LoVo (cell line): ENCODE measurements at regions not wholly inside any gene's neighbourhood (a gene's known extent, or its start where the extent isn't known, plus 50 kb on each side); places are given as distances from the start of the nearest gene placed in this dataset.

Experiments used
- DNase-seq: peaks from one replicate; pipeline ENCODE4 v3.0.0-alpha.2; 2016; ENCODE audit warnings: low spot score

GRCh38 chr10:78774999-78775711, 293.6 kb upstream of the ZMIZ1 start:
- no peak for DNase-seq

DNA sequence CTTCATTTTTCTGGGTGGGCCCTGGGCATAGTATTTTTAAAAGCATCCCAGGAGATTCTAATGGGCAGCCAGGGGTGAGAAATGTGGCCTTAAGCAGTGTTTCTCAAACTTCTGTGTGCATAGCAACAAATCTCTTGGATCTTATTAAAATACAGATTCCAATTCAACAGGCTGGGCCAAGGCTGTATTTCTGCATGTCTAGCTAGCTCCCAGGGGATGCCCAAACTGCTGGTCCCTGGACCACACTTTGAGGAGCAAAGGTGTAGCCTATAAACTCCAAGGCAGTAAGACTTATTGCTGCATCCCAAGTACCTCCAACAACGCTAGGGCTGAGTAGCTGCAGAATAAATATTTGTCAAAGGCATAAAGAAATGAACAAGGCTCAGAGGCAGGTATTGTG, 292.9 kb upstream of the ZMIZ1 start:
- no peak for DNase-seq

DNA sequence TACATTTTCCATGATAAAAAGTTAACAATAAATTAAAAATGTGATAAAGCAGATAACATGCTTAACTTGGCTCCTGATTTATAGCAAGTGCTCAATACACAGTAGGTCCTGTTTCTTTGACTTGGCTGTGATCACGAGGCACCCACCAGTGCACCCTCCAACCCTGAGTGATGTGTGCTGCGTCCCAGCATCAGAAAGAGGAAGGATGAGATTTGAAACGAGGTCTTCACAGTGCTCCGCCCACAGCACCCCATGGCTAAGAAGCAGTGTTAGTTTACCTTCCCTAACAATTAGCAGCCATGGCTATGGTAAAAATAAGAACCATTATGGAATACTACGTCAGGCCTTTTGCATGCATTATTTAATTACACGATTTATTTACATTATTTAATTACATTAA, 292.0 kb upstream of the ZMIZ1 start:
- no peak for DNase-seq

- DNase-seq = no peak
Observed at GRCh38 chr10:78777466-78777865, 291.3 kb upstream of the ZMIZ1 start.

DNA sequence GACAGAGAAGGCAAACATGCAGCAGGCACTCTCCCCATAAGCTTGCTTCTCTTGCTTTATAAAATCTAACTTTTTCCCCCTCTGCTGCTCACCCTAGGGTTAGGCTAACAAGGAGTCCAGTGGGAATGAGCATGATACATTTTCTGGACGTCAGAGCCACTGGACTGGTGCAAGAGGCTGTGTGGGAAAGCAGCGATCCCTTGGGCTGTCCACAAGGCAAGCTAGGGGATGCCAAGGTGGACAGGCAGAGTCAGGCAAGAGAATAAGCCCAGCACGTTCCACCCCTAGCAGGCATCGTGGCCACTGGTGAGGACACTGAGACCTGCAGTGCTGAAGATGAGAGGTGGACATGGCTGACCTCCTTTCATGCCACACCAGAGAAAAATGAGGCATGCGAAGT, 290.9 kb upstream of the ZMIZ1 start:
- no peak for DNase-seq

- DNase-seq = no peak
Observed at GRCh38 chr10:78778444-78779338, 290.1 kb upstream of the ZMIZ1 start.

DNA sequence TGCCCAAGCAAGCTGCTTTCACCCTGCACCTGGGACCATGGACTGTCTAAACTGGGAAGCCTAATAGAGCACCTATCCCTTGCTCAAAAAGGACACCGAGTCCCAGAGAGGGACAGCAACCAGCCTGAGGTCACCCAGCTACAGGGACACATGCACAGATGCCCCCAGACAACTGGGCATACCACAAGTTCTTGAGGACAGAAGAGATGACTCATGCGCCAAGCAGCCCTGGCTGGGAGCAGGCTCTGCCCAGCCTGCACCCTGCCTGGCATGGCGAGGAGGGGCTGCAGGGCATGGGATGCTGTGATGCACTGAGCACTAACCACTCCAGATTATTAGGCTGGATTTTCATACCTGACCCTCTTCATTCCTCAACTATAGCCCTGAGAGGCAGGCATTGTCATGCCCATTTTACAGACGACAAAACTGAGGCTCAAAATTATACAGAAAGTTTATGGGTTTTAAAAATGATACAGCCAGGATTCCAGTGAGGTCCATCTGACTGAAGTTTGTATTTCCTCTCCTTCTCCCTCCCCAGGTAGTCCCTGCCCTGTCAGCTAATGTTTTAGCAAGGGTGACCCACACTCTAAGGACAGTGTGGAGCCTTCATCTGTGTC, 289.3 kb upstream of the ZMIZ1 start:
- DNase-seq = no peak

DNA sequence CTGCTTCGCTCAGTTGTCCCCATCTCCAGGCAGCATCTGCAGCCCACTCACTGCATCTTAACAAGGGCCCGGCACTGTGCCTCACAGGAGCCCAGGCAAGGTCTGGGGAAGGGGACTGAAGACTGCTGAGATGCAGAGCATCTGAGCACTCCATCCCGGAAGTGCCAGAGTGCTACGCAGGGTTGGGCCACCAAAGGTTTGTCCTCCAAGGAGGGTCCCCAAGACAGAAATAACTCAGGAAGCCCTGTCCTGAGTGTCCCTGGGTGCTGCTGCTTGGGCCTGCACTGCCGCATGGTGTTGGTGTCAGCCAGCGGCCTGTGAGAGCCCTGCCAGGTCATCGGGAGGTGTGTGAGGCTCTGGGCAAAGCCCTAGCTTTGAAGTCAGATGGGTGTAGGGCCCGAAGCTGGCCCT, 288.2 kb upstream of the ZMIZ1 start:
- DNase-seq = no peak

DNA sequence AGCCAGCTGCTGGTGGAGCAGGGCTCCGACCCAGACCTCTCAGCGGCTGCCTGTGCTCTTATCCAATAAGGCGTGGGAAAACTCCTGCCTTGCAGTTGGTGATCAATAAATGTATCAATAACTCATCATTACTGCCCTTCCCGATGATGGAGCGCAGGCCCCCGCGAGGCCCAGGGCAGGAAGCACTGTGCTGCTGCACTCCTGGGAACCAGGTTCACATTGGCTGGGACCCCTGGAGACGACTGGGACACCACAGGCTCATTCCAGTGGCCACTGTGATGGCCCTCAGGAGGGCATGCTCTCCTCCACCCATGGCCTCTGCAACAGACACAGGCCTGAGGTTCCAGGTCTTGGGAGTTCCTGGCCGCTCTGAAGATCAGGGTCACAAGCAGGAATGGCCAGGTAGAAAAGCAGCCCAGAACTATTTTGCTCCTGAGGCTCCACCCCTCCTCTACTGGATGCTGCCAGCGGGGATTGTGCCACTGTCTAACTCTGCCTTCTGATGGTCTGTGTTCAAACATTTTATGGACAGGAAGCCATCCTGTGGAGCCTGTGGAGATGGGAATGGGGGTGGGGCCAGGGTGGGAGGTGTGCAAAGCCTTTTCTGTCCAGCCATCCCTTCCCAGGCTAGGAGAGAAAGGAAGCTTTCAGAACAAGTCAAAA, 287.4 kb upstream of the ZMIZ1 start:
- no peak for DNase-seq

DNA sequence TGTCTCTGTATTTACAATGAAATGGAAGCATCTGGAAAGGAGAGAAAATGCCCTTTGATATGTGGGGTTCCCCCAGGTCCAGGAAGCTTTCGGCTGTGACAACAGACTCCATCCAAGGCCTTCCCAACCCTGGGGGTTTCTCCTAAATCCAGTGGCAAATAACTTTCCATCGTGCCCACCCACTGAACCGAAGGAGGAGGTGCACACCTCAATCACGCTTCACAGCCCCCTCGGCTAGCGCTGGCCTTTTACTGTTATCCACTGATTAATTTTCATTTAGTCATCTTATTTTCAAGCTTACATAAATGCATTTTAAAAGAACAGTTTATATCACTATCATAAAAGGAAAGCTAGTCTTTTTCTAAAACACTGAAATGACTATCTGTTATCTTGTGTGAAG, 286.8 kb upstream of the ZMIZ1 start:
- no peak for DNase-seq

DNA sequence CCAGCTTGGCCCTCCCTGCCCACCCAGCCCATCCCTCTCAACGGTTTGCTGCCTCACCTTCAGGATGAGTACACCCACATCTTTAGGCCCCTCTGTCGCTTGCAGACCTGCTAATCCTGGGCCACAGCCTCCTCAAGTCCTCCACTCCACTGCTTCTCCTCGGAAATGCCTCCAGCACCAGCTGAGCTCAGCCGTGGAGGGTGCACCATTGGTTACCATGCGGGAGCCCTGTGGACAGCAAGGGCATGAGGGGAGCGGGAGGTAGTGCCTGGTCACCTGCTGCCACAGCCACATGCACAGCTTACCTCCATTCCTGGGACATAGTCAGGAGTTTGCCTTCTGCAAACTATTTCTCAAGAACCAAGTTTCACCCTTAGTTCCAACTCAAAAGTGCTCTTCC, 286.3 kb upstream of the ZMIZ1 start:
- no peak for DNase-seq

- DNase-seq = no peak
Observed at GRCh38 chr10:78783753-78784152, 285.0 kb upstream of the ZMIZ1 start.

DNA sequence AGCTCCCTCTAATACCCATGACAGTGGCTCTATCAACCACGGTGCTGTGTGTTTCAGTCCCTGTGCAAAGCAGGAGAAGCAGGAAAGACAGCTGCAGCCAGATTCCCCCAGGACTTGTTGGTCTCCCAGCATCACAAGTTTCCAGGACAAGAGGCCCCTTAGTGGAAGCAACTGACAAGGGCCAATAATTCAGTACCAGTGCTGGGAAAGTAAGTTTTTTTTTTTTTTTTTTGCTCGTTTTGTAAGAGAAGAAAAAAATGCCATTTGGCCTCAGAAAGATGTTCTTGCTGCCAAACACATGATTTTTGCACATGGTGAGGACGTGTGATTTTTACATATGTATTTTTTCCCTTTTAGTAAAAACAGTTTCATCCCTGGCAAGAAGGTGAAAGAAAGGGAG, 284.2 kb upstream of the ZMIZ1 start:
- DNase-seq = no peak

DNA sequence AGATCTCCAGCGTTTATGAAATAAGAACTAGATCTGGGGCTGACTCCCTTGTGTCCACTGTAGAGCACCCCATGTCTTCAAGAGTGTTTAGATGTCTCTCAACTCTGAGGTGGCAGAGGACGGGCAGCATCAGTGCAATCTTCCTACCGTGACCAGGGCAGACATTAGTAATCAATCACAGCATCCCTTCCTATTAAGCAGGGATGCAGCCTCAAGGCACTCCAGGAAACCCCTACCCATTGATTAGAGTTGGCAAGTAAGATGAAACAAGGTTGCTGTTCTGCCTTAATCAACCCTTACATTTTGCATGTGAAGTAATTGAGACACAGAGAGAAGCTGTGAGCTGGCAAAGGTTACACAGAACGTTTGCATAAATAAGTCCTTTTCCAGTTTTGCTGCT, 283.7 kb upstream of the ZMIZ1 start:
- no peak for DNase-seq

- DNase-seq = no peak
Observed at GRCh38 chr10:78785991-78786390, 282.8 kb upstream of the ZMIZ1 start.

- no peak for DNase-seq
Observed at GRCh38 chr10:78787125-78787524, 281.6 kb upstream of the ZMIZ1 start.

DNA sequence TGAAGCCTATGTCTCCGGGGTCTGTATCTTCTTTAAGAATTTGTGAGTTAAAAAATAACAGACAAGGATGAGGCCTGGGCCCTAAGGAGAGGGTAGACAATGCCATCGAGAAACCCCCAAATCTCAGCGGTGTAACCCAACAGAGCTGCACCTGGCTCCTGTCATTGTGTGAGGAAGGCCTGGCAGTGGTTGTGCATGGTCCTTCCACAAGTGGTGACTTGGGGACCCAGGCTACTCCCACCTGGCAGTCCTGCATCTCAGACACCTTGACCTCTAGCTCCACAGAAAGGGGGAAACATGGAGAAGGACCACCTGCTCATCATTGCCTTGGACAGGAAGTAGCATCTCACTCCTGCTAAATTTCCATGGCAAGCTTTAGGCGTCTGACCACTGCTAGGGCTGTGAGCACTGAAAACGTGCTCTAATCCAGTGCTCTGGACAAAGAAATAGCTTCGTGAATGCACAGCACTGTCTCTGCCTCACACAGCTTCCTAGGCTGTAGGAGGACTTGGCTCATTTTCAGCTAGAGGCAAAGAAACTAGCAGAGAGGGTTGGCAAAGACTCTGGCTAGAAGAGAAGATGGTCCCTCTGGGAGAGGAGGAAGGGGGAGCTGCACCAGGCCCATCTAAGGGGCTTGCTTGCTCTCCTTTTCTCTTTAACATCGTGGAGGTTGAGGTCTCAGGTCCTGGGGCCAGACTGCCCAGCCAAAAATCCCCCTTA, 273.9 kb upstream of the ZMIZ1 start:
- DNase-seq = no peak

DNA sequence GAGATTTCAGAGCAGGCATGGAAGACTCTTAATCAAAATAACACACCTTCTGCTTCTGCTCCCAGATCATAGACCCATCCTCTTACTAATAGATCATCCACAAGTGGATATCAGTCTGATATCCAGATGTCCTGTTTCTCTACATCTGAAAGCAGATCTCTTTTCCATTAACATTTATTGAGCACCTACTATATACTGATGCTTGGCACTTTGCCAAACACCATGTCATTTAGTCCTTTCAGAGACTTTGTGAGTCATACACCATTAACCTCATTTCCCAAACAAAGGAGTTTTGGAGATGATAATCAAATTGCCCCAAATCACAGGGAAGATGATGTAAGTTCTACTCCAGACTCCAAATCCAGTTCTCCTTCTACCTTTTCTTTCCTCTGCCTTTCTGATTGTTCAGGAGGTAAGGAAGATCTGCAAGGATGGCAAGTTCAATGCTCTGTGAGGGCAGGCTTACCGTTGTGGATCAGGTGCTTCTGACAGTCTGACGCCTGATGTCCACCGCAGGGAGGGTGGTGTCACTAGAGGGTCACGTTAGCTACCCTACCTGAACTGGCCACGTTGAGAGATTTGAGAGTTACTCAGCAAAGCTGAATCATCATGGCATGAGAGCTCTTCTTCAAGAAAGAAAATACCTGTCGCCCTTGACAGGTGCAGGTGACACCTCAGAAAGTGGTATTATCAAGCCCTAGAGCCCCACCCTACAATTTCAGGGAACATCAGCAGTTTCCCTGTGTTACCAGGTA, 269.6 kb upstream of the ZMIZ1 start:
- DNase-seq = no peak

DNA sequence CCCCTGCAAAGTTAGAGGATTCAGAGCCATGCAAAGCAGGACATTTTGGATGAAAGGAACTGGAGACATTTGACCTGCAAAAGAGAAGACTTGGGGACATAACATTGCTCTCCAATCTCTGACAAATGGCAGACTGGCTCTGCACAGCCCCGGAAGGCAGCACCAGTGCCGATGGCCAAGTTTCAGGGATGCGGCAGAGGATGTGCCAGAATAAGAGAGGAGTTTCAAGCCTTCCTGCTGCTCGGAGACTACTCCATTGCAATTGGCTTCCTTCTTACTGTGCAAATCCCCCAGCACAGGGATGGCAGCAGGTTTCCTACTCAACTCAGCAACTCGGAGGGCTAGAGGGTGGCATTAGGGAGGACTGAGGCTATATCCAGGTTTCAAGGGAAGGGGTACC, 268.8 kb upstream of the ZMIZ1 start:
- no peak for DNase-seq

DNA sequence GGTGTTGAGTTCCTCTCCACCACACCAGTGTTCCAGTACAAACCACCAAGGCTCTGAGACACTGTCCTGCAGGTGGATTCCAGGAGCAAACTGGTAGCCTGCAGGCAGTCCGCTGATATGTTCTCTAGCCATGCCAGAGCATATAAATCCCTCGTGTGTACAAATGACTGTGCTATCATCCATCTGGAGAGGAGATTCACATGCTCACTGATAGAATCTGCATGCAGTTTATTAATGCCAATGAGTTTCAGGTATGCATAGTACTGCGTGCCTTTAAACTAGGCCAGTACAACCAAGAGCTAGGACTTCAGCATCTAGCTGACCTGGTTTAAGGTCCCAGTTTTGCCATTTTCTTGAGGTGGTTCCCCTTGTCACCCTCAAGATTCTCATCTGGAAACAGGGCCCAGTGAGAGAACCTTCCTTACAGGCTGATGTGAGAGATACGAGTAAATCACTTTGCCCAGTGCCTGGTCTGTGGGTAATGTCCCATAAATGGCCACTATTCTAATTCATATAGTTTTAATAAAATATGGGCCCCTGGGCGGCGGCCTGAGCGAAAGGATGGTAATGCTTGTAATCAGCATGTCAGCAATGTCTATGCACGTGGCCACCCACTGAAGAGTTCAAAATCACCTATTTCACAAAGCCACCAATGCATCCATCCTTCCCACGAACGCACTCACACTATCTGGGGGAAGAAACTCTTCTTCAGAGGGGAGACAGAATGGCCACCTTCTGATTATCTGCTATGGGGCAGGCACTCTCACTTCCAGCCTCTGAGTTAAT, 268.0 kb upstream of the ZMIZ1 start:
- DNase-seq = no peak
